Small intestine (tissue), 7 donors: ENCODE measurements at regions not wholly inside any gene's neighbourhood (a gene's known extent, or its start where the extent isn't known, plus 50 kb on each side); places are given as distances from the start of the nearest gene placed in this dataset.
A peak's percentile ranks its signal among the peaks of the same experiment; 100 is the strongest.
"Not testable (repeated sequence)": the region's sequence is repeated elsewhere in the genome, so short reads cannot be mapped to it uniquely, and the experiment has no call there.

Source experiments
- DNase-seq, 2 donors: peaks; one replicate each; pipeline versions ENCODE4 v3.0.0 to v3.0.0-alpha.2; 2013
- FAIRE-seq: peaks from 2 replicates; lab custom pipeline; 2012; peaks lifted over from hg19 to GRCh38; lab: Jason Lieb, UNC
- H3K27ac ChIP-seq, 3 donors: one replicate each; pipeline ENCODE4 v1.5.1; 2013; ENCODE audit warnings: low read length in 2 of 3, mild to moderate bottlenecking in 2 of 3, control low read depth in 1 of 3, inconsistent platforms in 1 of 3, low read depth in 1 of 3, moderate library complexity in 1 of 3
- H3K27me3 ChIP-seq, 3 donors: one replicate each; pipeline ENCODE4 v1.6.1; 2013; ENCODE audit warnings: low read length in 3 of 3, inconsistent platforms in 1 of 3; ENCODE audit not compliant: control insufficient read depth in 3 of 3, insufficient read depth in 3 of 3
- H3K36me3 ChIP-seq, 3 donors: one replicate each; pipeline ENCODE4 v1.6.1; 2013; ENCODE audit warnings: low read length in 3 of 3, inconsistent platforms in 1 of 3, low read depth in 1 of 3, mild to moderate bottlenecking in 1 of 3, moderate library complexity in 1 of 3; ENCODE audit not compliant: control insufficient read depth in 3 of 3, insufficient read depth in 2 of 3
- H3K4me1 ChIP-seq, 3 donors: one replicate each; pipeline ENCODE4 v1.6.1; 2013; ENCODE audit warnings: low read length in 2 of 3, inconsistent platforms in 1 of 3, low read depth in 1 of 3, mild to moderate bottlenecking in 1 of 3, moderate library complexity in 1 of 3; ENCODE audit not compliant: control insufficient read depth in 3 of 3, insufficient read depth in 2 of 3
- H3K4me3 ChIP-seq, 3 donors: one replicate each; pipeline ENCODE4 v1.5.1; 2013; ENCODE audit warnings: low read length in 3 of 3, control low read depth in 1 of 3, inconsistent platforms in 1 of 3, low read depth in 1 of 3, mild to moderate bottlenecking in 1 of 3, moderate library complexity in 1 of 3
- H3K9me3 ChIP-seq, 2 donors: one replicate each; pipeline ENCODE4 v1.6.1; 2013; ENCODE audit warnings: low read depth in 1 of 2, low read length in 1 of 2; ENCODE audit not compliant: control insufficient read depth in 2 of 2, insufficient read depth in 1 of 2
- WGBS, 3 donors: extraction: QIAGEN DNeasy Blood & Tissue Kit; methylation state at CpG; one replicate each; pipeline ENCODE4 v1.1.7; 2013; 5-methylcytosine and 5-hydroxymethylcytosine counted together
- donor health status: healthy with polysubstance abuse.
- donor health status: control.
- donor health status: control.
- donor health status: Bipolar disorder and iron deficiency.
- donor health status: healthy.

DNA sequence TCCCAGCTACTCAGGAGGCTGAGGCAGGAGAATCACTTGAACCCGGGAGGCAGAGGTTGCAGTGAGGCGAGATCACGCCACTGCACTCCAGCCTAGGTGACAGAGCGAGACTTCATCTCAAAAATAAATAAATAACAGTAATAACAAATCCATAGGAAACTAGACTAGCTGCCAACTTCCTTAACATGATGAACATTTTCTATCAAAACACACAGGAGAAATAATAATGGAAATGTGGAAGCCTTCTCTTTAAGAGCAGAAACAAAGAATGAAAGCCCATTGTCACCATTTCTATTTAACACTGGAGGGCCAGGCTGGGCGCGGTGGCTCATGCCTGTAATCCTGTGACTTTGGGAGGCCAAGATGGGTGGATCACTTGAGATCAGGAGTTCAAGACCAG is 56.7 kb upstream of the SMURF2 start:
- H3K36me3 ChIP-seq, H3K27ac ChIP-seq, H3K9me3 ChIP-seq, H3K4me1 ChIP-seq, H3K27me3 ChIP-seq, DNase-seq, H3K4me3 ChIP-seq, FAIRE-seq: not testable (repeated sequence)
- 94 to 99% (median 97%) methylated on average over 6 of the region's 6 CpGs for WGBS, 3 donors

DNA sequence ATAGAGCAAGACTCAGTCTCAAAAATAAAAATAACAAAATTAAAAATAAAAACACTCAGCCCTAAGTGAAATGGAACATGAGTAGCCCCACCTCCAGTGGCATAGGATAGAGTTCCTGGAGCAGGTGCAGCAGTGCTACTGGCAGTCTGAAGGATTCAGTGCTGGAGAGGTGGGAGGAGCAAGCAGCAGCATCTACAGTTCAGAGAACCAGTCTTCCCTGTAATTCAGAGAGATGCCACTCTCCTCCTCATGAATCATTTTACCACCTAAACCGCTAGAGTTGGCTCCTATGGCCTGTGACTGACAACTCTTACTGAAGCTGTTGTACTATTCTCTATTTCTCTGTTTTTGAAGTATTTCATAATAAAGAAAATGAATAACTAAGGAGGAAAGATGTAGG is 56.0 kb upstream of the SMURF2 start:
- DNase-seq (no peak), FAIRE-seq (no peak)
- H3K27ac ChIP-seq = no peak overlapping the region
- no peaks in the 10 kb centered on the region for H3K27me3 ChIP-seq
- no peaks in the 10 kb centered on the region for H3K4me1 ChIP-seq
- H3K36me3 ChIP-seq = no peaks in the 10 kb centered on the region
- H3K9me3 ChIP-seq = no peaks in the 10 kb centered on the region
- H3K4me3 ChIP-seq = no peak overlapping the region
- WGBS, 3 donors = 29 to 79% (median 44%) methylated on average over 1 of the region's 1 CpG

DNA sequence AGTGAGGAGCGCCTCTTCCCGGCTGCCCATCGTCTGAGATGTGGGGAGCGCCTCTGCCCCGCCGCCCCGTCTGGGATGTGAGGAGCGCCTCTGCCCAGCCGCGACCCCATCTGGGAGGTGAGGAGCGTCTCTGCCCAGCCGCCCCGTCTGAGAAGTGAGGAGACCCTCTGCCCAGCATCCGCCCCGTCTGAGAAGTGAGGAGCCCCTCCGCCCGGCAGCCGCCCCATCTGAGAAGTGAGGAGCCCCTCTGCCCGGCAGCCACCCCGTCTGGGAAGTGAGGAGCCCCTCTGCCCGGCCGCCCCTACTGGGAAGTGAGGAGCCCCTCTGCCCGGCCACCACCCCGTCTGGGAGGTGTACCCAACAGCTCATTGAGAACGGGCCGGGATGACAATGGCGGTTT is 54.4 kb upstream of the SMURF2 start:
- 96 to 99% (median 97%) methylated on average over 8 to 24 of the region's 27 CpGs for WGBS, 3 donors
- not testable (repeated sequence) for FAIRE-seq, H3K36me3 ChIP-seq, H3K27ac ChIP-seq, DNase-seq, H3K9me3 ChIP-seq, H3K4me3 ChIP-seq, H3K27me3 ChIP-seq, H3K4me1 ChIP-seq

DNA sequence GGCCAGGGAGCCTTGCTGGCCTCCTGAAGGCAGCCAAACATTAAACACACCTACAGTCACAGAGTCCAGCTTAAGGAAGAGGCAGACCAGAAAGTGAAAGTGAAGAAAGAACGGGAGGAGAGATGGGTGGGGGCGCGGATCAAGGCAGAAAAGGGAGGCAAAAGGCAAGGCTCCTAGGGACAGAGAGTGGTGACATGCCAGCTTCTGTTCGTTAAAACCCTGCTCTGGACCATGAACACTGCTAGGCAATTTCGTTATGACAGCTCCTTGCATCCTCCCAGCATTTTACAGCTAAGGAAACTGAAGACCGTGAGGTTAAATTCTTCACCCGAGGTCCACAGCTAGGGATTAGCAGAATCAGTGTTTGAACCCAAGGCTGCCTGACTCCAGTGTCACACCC is 51.7 kb upstream of the SMURF2 start:
- not testable (repeated sequence) for H3K9me3 ChIP-seq, H3K36me3 ChIP-seq, FAIRE-seq, H3K27me3 ChIP-seq
- H3K4me1 ChIP-seq = peaks cover 0 to 13% (median 6%) of the 10 kb centered on the region in 3 donors
- peak overlapping the region in 1 of 3 donors; percentile 52 for H3K4me3 ChIP-seq
- DNase-seq = peak; percentile 32 to 84
- peak overlapping the region in 2 of 3 donors; percentile 28 to 68 for H3K27ac ChIP-seq
- WGBS, 3 donors = 5 to 20% (median 15%) methylated on average over 7 of the region's 7 CpGs

DNA sequence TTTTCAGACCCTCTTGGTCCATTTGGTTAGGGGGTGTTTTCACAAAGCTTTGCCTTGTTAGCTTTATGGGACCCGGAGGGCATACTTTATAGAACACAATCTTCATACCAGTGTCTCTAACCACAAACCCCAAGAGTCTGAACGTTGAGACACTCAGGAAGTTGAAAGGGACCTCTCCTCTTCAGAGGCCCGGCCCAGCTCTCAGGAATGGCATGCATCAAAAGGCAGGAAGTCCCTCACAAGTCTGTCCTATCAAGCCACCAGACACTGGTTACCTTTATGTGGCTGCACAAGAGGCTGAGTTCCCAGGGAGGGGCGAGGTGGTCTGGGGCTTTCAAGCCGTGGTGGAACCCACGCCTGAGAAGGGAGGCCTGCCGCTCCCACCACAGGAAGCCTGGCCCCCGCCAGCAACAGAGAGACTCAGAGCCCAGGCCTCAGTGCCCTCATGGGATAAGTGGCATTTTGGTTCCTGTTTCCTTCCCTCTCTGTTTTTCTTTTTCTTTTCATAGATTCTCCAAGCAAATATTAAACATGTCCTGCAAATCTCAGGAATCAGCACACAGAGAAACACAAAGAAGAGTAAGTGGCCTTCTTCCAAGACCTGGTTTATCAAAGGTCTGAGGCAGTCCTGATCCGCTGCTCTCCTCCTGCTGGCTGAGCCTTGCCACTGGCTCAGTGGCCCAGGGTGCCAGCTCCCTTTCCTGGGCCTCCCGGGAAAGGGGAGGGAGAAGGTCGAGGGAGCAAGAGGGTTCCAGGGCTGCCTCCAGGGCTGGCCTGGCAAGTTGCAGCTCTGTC is 50.6 kb upstream of the SMURF2 start:
- not testable (repeated sequence) for H3K9me3 ChIP-seq, H3K27me3 ChIP-seq, H3K36me3 ChIP-seq, H3K4me3 ChIP-seq, FAIRE-seq
- Histone ChIP-seq H3K27ac (peak overlapping the region in 2 of 3 donors; percentile 14 to 66), H3K4me1 (peaks cover 2 to 21% (median 13%) of the 10 kb centered on the region in 3 donors)
- WGBS, 3 donors = 41 to 53% (median 48%) methylated on average over 10 of the region's 11 CpGs
- peak in 1 of 2 donors; percentile 45 for DNase-seq
